GM12878 (cell line): ENCODE measurements at regions not wholly inside any gene's neighbourhood (a gene's known extent, or its start where the extent isn't known, plus 50 kb on each side); places are given as distances from the start of the nearest gene placed in this dataset.

Experiments used
- ATAC-seq: fragments of 200-7000 bp; cut with Tn5 transposase; 3 replicates; pipeline ENCODE4 v1.9.1; 2020; ENCODE audit warnings: mild to moderate bottlenecking, moderate library complexity
- BruUV-seq: library from RNA; stranded (reverse); fragments of 400-500 nt; replicated peaks from 2 replicates; lab custom pipeline; 2021; lab: Mats Ljungman, UMichigan
- CTCF ChIA-PET: fragments of 300-600 bp; sonication (Branson Sonifier 250); formaldehyde crosslinking; extraction: SDS; loops from one replicate; lab custom pipeline; 2021; ENCODE audit warnings: inconsistent platforms; lab: Yijun Ruan, JAX
- POLR2A ChIA-PET: fragments of 350-600 bp; formaldehyde crosslinking; extraction: SDS; loops from one replicate; lab custom pipeline; 2021; ENCODE audit warnings: inconsistent platforms; lab: Charles Lee
- RAD21 ChIA-PET: fragments of 300-600 bp; sonication (Branson Sonifier 250); formaldehyde crosslinking; loops from one replicate; lab custom pipeline; 2023; ENCODE audit warnings: antibody characterized with exemption; ENCODE audit not compliant: unreplicated experiment; lab: Charles Lee
- SMC1A ChIA-PET: fragments of 300-600 bp; sonication (Branson Sonifier 250); formaldehyde crosslinking; loops from one replicate; lab custom pipeline; 2023; ENCODE audit not compliant: unreplicated experiment, uncharacterized antibody; lab: Charles Lee
- DNase-seq: peaks from one replicate; pipeline ENCODE4 v3.0.0-alpha.2; 2011; ENCODE audit warnings: low read depth, low spot score
- FAIRE-seq: peaks from 3 replicates; lab custom pipeline; 2011; peaks lifted over from hg19 to GRCh38; lab: Jason Lieb, UNC
- H2AFZ ChIP-seq: 2 replicates; pipeline ENCODE4 v1.6.0; 2011; ENCODE audit warnings: low read depth, low read length, control low read depth; ENCODE audit not compliant: control insufficient read depth
- H3K27ac ChIP-seq: 2 replicates; pipeline ENCODE4 v1.5.1; 2011; ENCODE audit warnings: control low read depth; ENCODE audit not compliant: control insufficient read depth, insufficient read depth
- H3K27me3 ChIP-seq, 2 experiments: replicated peaks in 1 of 2; 2 replicates each; pipeline versions ENCODE4 v1.6.0 to v1.6.1; 2011; ENCODE audit warnings: low read length in 1 of 2; ENCODE audit not compliant: control insufficient read depth in 2 of 2, insufficient read depth in 2 of 2
- H3K36me3 ChIP-seq, 2 experiments: 2 replicates each; pipeline ENCODE4 v1.5.1; 2011; ENCODE audit warnings: low read length in 1 of 2; ENCODE audit not compliant: control insufficient read depth in 2 of 2, insufficient read depth in 2 of 2
- H3K4me1 ChIP-seq: 2 replicates; pipeline ENCODE4 v1.6.1; 2011; ENCODE audit warnings: mild to moderate bottlenecking, low read length, moderate library complexity, mixed read lengths; ENCODE audit not compliant: control insufficient read depth, insufficient read depth
- H3K4me2 ChIP-seq: 2 replicates; pipeline ENCODE4 v1.6.0; 2011; ENCODE audit warnings: control low read depth; ENCODE audit not compliant: control insufficient read depth, insufficient read depth
- H3K4me3 ChIP-seq: fragments of 200-600 bp; sonication (generic); 2 replicates; pipeline ENCODE4 v1.5.1; 2016
- H3K79me2 ChIP-seq: 2 replicates; pipeline ENCODE4 v1.6.0; 2011; ENCODE audit warnings: low read length; ENCODE audit not compliant: control insufficient read depth, insufficient read depth
- H3K9ac ChIP-seq: 2 replicates; pipeline ENCODE4 v1.8.0; 2011; ENCODE audit warnings: low read length, control low read depth, mixed read lengths; ENCODE audit not compliant: control insufficient read depth, insufficient read depth
- H3K9me3 ChIP-seq: replicated peaks from 3 replicates; pipeline ENCODE4 v1.5.1; 2011; ENCODE audit warnings: mild to moderate bottlenecking, low read length; ENCODE audit not compliant: control insufficient read depth, insufficient read depth
- H4K20me1 ChIP-seq: 2 replicates; pipeline ENCODE4 v1.6.0; 2011; ENCODE audit not compliant: control insufficient read depth, insufficient read depth
- ATF7 ChIP-seq: fragments of 450-650 bp; IDR thresholded peaks from 2 replicates; pipeline ENCODE4 v1.6.1; 2016; ENCODE audit warnings: low read depth, mild to moderate bottlenecking
- EGR1 ChIP-seq, 2 experiments: IDR thresholded peaks; 1 replicate in 1 of 2; 2 replicates in 1 of 2; pipeline ENCODE4 v1.6.1; 2011 to 2012; ENCODE audit warnings: low read depth in 2 of 2, low read length in 2 of 2, borderline replicate concordance in 1 of 2, mild to moderate bottlenecking in 1 of 2, moderate library complexity in 1 of 2
- FOXK2 ChIP-seq: fragments of 450-650 bp; IDR thresholded peaks from 2 replicates; pipeline ENCODE4 v1.6.1; 2017; ENCODE audit warnings: mild to moderate bottlenecking, moderate library complexity
- HDAC6 ChIP-seq: fragments of 200-600 bp; sonication (generic); IDR thresholded peaks from one replicate; pipeline ENCODE4 v1.8.0; 2017; ENCODE audit warnings: antibody characterized with exemption; ENCODE audit not compliant: unreplicated experiment
- MXI1 ChIP-seq: fragments of 150-350 bp; IDR thresholded peaks from 2 replicates; pipeline ENCODE4 v1.6.1; 2011; ENCODE audit warnings: low read depth, mild to moderate bottlenecking, inconsistent platforms, low read length, improper control_type of control experiment
- NRF1 ChIP-seq: conservative IDR thresholded peaks from 2 replicates; pipeline ENCODE4 v1.6.1; 2011; ENCODE audit warnings: mild to moderate bottlenecking, low read depth, low read length, improper control_type of control experiment
- POLR2A ChIP-seq: IDR thresholded peaks from 2 replicates; pipeline ENCODE4 v1.6.1; 2011; ENCODE audit warnings: low read depth, mild to moderate bottlenecking, low read length
- SMC3 ChIP-seq: IDR thresholded peaks from 2 replicates; pipeline ENCODE4 v1.6.1; 2011; ENCODE audit warnings: low read length, improper control_type of control experiment, borderline replicate concordance
- SPI1 ChIP-seq: IDR thresholded peaks from 2 replicates; pipeline ENCODE4 v1.6.1; 2011; ENCODE audit warnings: low read depth, mild to moderate bottlenecking, low read length, moderate library complexity, borderline replicate concordance; ENCODE audit not compliant: insufficient read depth
- SUPT20H ChIP-seq: IDR thresholded peaks from 2 replicates; pipeline ENCODE4 v1.6.1; 2011; ENCODE audit warnings: low read depth, mild to moderate bottlenecking, low read length, moderate library complexity, borderline replicate concordance; ENCODE audit not compliant: control insufficient read depth
- TCF12 ChIP-seq: IDR thresholded peaks from 2 replicates; pipeline ENCODE4 v1.6.1; 2011; ENCODE audit warnings: low read depth, mild to moderate bottlenecking, low read length
- YY1 ChIP-seq: IDR thresholded peaks from 2 replicates; pipeline ENCODE4 v1.6.1; 2011; ENCODE audit warnings: low read depth, mild to moderate bottlenecking, low read length
- ZNF24 ChIP-seq: fragments of 450-650 bp; IDR thresholded peaks from 2 replicates; pipeline ENCODE4 v1.6.1; 2017; ENCODE audit warnings: antibody characterized with exemption, mild to moderate bottlenecking
- ZNF384 ChIP-seq: IDR thresholded peaks from 2 replicates; pipeline ENCODE4 v1.6.1; 2012; ENCODE audit warnings: low read depth, mild to moderate bottlenecking, low read length, improper control_type of control experiment, borderline replicate concordance
- WGBS: methylation state at CpG from one replicate; pipeline ENCODE4 v1.1.6; 2016; ENCODE audit warnings: low lambda C conversion rate; ENCODE audit not compliant: insufficient replicate concordance, insufficient coverage; ENCODE audit errors: missing lambda C conversion rate; 5-methylcytosine and 5-hydroxymethylcytosine counted together
- in situ Hi-C: fragments of 300-500 bp; cut with MboI; formaldehyde crosslinking; loops from 9 replicates; pipeline ENCODE4 v1.14.3; 2018; ENCODE audit warnings: mixed read lengths
- intact Hi-C: fragments of 100-400 bp; cut with micrococcal nuclease; formaldehyde crosslinking; loops from one replicate; pipeline ENCODE4 v1.14.2; 2022; ENCODE audit not compliant: unreplicated experiment
- TF ChIP-seq, protein P1 (sequence below): fragments of 150-350 bp; IDR thresholded peaks from 2 replicates; pipeline ENCODE4 v1.6.1; 2014; ENCODE audit warnings: mild to moderate bottlenecking, low read depth, low read length
- TF ChIP-seq, protein P2 (sequence below): IDR thresholded peaks from 2 replicates; pipeline ENCODE4 v1.6.1; 2012; ENCODE audit warnings: mild to moderate bottlenecking, low read depth, low read length
- TF ChIP-seq, protein P3 (sequence below): fragments of 450-650 bp; IDR thresholded peaks from 2 replicates; pipeline ENCODE4 v1.6.1; 2014; ENCODE audit warnings: mild to moderate bottlenecking
- TF ChIP-seq, protein P4 (sequence below): fragments of 450-650 bp; IDR thresholded peaks from 2 replicates; pipeline ENCODE4 v1.6.1; 2017; ENCODE audit warnings: borderline replicate concordance

DNA sequence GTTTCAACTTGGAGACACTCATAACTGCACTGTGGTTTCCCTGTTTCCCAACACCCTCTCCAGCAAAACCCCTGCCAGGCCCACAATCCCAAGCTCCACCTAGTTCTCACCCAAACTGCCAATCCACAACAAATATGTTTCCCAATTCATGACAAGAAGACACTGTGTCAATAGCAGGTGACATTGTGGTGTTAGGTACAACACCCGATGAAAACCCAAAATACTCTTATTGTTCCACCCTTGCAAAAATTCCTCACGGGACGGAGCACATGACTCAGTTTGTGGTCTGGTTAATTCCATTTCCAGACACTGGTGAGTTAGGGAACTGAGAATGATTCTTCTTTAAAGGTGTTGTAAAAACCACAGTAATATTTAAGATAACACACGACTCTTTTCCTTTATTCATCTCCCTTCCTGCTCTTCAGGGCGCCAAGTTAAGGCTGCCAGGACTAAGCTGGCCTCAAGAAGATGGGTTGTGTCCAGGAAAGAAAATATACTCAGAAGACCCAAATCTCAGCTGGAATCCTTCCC is 735.5 kb downstream of the MED13L start (continued):
- TF ChIP-seq YY1 = no peak
- TF ChIP-seq, protein P1, sequence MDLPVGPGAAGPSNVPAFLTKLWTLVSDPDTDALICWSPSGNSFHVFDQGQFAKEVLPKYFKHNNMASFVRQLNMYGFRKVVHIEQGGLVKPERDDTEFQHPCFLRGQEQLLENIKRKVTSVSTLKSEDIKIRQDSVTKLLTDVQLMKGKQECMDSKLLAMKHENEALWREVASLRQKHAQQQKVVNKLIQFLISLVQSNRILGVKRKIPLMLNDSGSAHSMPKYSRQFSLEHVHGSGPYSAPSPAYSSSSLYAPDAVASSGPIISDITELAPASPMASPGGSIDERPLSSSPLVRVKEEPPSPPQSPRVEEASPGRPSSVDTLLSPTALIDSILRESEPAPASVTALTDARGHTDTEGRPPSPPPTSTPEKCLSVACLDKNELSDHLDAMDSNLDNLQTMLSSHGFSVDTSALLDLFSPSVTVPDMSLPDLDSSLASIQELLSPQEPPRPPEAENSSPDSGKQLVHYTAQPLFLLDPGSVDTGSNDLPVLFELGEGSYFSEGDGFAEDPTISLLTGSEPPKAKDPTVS = no peak
- TF ChIP-seq SMC3 = no peak
- TF ChIP-seq FOXK2 = no peak
- no peak for TF ChIP-seq ZNF384

DNA sequence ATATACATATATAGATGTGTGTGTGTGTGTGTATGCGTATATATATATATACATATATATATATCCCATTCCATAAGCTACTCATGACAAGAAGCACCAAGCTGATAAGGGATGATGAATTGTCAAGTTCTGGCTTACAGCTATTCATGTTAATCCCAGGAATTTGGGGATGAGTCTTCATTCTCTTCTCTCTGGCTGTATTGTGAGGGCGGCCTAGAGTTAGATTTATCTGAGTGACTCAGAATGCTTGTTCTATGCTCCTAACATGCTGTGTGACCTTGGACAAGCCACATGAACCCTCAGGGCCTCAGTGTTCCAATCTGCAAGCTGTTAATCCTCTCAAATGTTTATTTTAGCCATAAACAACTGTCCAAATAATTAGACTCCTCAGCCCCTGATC is 749.0 kb downstream of the MED13L start:
- ChIA-PET SMC1A (interaction anchor here (1.0 kb wide), 1 partner anchor 8 kb away, joined by 3 read pairs; no protein-coding TSS in a partner anchor), RAD21 (no interaction called here), CTCF (no interaction called here), POLR2A (no interaction called here)
- no peak overlapping the region for H3K4me2 ChIP-seq
- H2AFZ ChIP-seq = no peak overlapping the region
- DNase-seq = no peak
- H3K9ac ChIP-seq = no peak overlapping the region
- H3K79me2 ChIP-seq = no peaks in the 10 kb centered on the region
- FAIRE-seq = no peak
- in situ Hi-C loops (no loop called here), intact Hi-C loops (no loop called here)
- WGBS = 95% methylated on average over 2 of the region's 2 CpGs
- no peaks in the 10 kb centered on the region for H3K36me3 ChIP-seq
- H3K4me3 ChIP-seq = no peak overlapping the region
- ATAC-seq = no peak
- no peaks in the 10 kb centered on the region for H4K20me1 ChIP-seq
- no peaks in the 10 kb centered on the region; the same call in 2 of the 3 replicates for H3K9me3 ChIP-seq
- no TSS peak for BruUV-seq
- no peaks in the 10 kb centered on the region for H3K4me1 ChIP-seq
- H3K27me3 ChIP-seq = no peaks in the 10 kb centered on the region
- no peak overlapping the region for H3K27ac ChIP-seq
- TF ChIP-seq HDAC6 (no peak), ZNF24 (no peak), SPI1 (no peak), TCF12 (no peak), SUPT20H (no peak), MXI1 (no peak), NRF1 (no peak), ATF7 (no peak), POLR2A (no peak), EGR1 (IDR thresholded peaks at IDR 0.05; ENCODE audit: borderline replicate concordance in 1 of 2, low read depth in 2 of 2, low read length in 2 of 2) (no peak)
- TF ChIP-seq, protein P2, sequence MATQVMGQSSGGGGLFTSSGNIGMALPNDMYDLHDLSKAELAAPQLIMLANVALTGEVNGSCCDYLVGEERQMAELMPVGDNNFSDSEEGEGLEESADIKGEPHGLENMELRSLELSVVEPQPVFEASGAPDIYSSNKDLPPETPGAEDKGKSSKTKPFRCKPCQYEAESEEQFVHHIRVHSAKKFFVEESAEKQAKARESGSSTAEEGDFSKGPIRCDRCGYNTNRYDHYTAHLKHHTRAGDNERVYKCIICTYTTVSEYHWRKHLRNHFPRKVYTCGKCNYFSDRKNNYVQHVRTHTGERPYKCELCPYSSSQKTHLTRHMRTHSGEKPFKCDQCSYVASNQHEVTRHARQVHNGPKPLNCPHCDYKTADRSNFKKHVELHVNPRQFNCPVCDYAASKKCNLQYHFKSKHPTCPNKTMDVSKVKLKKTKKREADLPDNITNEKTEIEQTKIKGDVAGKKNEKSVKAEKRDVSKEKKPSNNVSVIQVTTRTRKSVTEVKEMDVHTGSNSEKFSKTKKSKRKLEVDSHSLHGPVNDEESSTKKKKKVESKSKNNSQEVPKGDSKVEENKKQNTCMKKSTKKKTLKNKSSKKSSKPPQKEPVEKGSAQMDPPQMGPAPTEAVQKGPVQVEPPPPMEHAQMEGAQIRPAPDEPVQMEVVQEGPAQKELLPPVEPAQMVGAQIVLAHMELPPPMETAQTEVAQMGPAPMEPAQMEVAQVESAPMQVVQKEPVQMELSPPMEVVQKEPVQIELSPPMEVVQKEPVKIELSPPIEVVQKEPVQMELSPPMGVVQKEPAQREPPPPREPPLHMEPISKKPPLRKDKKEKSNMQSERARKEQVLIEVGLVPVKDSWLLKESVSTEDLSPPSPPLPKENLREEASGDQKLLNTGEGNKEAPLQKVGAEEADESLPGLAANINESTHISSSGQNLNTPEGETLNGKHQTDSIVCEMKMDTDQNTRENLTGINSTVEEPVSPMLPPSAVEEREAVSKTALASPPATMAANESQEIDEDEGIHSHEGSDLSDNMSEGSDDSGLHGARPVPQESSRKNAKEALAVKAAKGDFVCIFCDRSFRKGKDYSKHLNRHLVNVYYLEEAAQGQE = no peak
- TF ChIP-seq, protein P3, sequence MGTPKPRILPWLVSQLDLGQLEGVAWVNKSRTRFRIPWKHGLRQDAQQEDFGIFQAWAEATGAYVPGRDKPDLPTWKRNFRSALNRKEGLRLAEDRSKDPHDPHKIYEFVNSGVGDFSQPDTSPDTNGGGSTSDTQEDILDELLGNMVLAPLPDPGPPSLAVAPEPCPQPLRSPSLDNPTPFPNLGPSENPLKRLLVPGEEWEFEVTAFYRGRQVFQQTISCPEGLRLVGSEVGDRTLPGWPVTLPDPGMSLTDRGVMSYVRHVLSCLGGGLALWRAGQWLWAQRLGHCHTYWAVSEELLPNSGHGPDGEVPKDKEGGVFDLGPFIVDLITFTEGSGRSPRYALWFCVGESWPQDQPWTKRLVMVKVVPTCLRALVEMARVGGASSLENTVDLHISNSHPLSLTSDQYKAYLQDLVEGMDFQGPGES = no peak
- TF ChIP-seq, protein P4, sequence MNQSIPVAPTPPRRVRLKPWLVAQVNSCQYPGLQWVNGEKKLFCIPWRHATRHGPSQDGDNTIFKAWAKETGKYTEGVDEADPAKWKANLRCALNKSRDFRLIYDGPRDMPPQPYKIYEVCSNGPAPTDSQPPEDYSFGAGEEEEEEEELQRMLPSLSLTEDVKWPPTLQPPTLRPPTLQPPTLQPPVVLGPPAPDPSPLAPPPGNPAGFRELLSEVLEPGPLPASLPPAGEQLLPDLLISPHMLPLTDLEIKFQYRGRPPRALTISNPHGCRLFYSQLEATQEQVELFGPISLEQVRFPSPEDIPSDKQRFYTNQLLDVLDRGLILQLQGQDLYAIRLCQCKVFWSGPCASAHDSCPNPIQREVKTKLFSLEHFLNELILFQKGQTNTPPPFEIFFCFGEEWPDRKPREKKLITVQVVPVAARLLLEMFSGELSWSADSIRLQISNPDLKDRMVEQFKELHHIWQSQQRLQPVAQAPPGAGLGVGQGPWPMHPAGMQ = no peak
